ENCODE measurements at regions not wholly inside any gene's neighbourhood (a gene's known extent, or its start where the extent isn't known, plus 50 kb on each side); places are given as distances from the start of the nearest gene placed in this dataset.

GRCh38 chr13:79684371-79684770 lies 203.4 kb downstream of the NDFIP2 start:
- no peak for DNase-seq

- no peak for DNase-seq
These were observed 201.2 kb downstream of the NDFIP2 start for GRCh38 chr13:79682164-79682563.

- no peak for DNase-seq
These were observed 200.1 kb downstream of the NDFIP2 start for GRCh38 chr13:79681069-79681468.

GRCh38 chr13:79680485-79680884 lies 199.5 kb downstream of the NDFIP2 start:
- DNase-seq = no peak

- DNase-seq = peak; percentile 44
These were observed 198.4 kb downstream of the NDFIP2 start for GRCh38 chr13:79679334-79679733.

- no peak for DNase-seq
These were observed 197.1 kb downstream of the NDFIP2 start for GRCh38 chr13:79678100-79678499.

GRCh38 chr13:79675931-79676660 lies 195.1 kb downstream of the NDFIP2 start:
- DNase-seq = no peak

GRCh38 chr13:79674765-79675515 lies 194.0 kb downstream of the NDFIP2 start:
- no peak for DNase-seq

GRCh38 chr13:79673993-79674377 lies 193.0 kb downstream of the NDFIP2 start:
- DNase-seq = no peak

- DNase-seq = no peak
These were observed 192.5 kb downstream of the NDFIP2 start for GRCh38 chr13:79673310-79673992.

- DNase-seq = no peak
These were observed 190.5 kb downstream of the NDFIP2 start for GRCh38 chr13:79671420-79671819.

- DNase-seq = no peak
These were observed 187.3 kb downstream of the NDFIP2 start for GRCh38 chr13:79668201-79668752.

GRCh38 chr13:79667771-79668170 lies 186.8 kb downstream of the NDFIP2 start:
- DNase-seq = no peak

- DNase-seq = no peak
These were observed 183.2 kb downstream of the NDFIP2 start for GRCh38 chr13:79663977-79664636.

- DNase-seq = no peak
These were observed 182.5 kb downstream of the NDFIP2 start for GRCh38 chr13:79663435-79663834.

GRCh38 chr13:79662882-79663281 lies 181.9 kb downstream of the NDFIP2 start:
- DNase-seq = no peak

GRCh38 chr13:79660361-79660760 lies 179.4 kb downstream of the NDFIP2 start:
- no peak for DNase-seq

- DNase-seq = peak; percentile 72
These were observed 178.2 kb downstream of the NDFIP2 start for GRCh38 chr13:79659121-79659521.

GRCh38 chr13:79658333-79658975 lies 177.5 kb downstream of the NDFIP2 start:
- no peak for DNase-seq

- DNase-seq = no peak
These were observed 174.6 kb downstream of the NDFIP2 start for GRCh38 chr13:79655509-79655908.

GRCh38 chr13:79654520-79654919 lies 173.6 kb downstream of the NDFIP2 start:
- DNase-seq = no peak

- DNase-seq = no peak
These were observed 169.7 kb downstream of the NDFIP2 start for GRCh38 chr13:79650688-79651087.
